HCT116 (cell line): ENCODE measurements at regions not wholly inside any gene's neighbourhood (a gene's known extent, or its start where the extent isn't known, plus 50 kb on each side); places are given as distances from the start of the nearest gene placed in this dataset.

Source experiments
- ATAC-seq: fragments of 200-7000 bp; cut with Tn5 transposase; 2 replicates; pipeline ENCODE4 v1.9.1; 2020; ENCODE audit warnings: mild to moderate bottlenecking, moderate library complexity
- BruUV-seq: library from RNA; stranded (reverse); fragments of 400-500 nt; replicated peaks from 2 replicates; lab custom pipeline; 2021; lab: Mats Ljungman, UMichigan
- CTCF ChIA-PET: fragments of 300-600 bp; sonication (Branson Sonifier 250); formaldehyde crosslinking; loops from one replicate; lab custom pipeline; 2021; ENCODE audit warnings: antibody characterized with exemption; lab: Charles Lee
- POLR2A ChIA-PET: fragments of 300-600, 350-600 bp; sonication (Branson Sonifier 250); formaldehyde crosslinking; loops from one replicate; lab custom pipeline; 2021; ENCODE audit warnings: antibody characterized with exemption; lab: Charles Lee
- RAD21 ChIA-PET, 2 experiments: fragments of 300-600 bp; sonication (Branson Sonifier 250); formaldehyde crosslinking; loops; one replicate each; lab custom pipeline; 2023; ENCODE audit warnings: low total read pairs in 2 of 2; ENCODE audit not compliant: uncharacterized antibody in 2 of 2, unreplicated experiment in 2 of 2, low non-redundant PET in 1 of 2; lab: Charles Lee
- DNase-seq: peaks from one replicate; pipeline ENCODE4 v3.0.0-alpha.2; 2010; ENCODE audit warnings: low read depth, low spot score
- H2AFZ ChIP-seq: fragments of 200-600 bp; shearing (Covaris generic), sonication (generic); 2 replicates; pipeline ENCODE4 v1.6.1; 2017; ENCODE audit warnings: low read depth, mixed run types, mixed read lengths, antibody characterized with exemption, low read length; ENCODE audit not compliant: poor library complexity, severe bottlenecking
- H3K27ac ChIP-seq: 2 replicates; pipeline ENCODE4 v1.5.1; 2012; ENCODE audit warnings: low read depth, low read length
- H3K27me3 ChIP-seq: fragments of 200-600 bp; sonication (generic); 2 replicates; pipeline ENCODE4 v1.6.1; 2016; ENCODE audit warnings: mixed run types, low read length, mixed read lengths; ENCODE audit not compliant: insufficient read depth
- H3K36me3 ChIP-seq, 2 experiments: fragments of 200-500 bp in 1 of 2; fragments of 200-600 bp in 1 of 2; sonication (Bioruptor generic) in 1 of 2; sonication (generic) in 1 of 2; 2 replicates each; pipeline versions ENCODE4 v1.5.1 to v1.6.1; 2014 to 2016; ENCODE audit warnings: low read length in 2 of 2, inconsistent platforms in 1 of 2, mixed read lengths in 1 of 2, mixed run types in 1 of 2; ENCODE audit not compliant: insufficient read depth in 2 of 2, control insufficient read depth in 1 of 2
- H3K4me1 ChIP-seq, 2 experiments: fragments of 200-600 bp in 1 of 2; sonication (generic) in 1 of 2; 2 replicates each; pipeline versions ENCODE4 v1.5.1 to v1.6.1; 2012 to 2017; ENCODE audit warnings: low read length in 2 of 2, inconsistent platforms in 1 of 2, mild to moderate bottlenecking in 1 of 2, mixed read lengths in 1 of 2, mixed run types in 1 of 2, moderate library complexity in 1 of 2; ENCODE audit not compliant: insufficient read depth in 2 of 2, control insufficient read depth in 1 of 2
- H3K4me2 ChIP-seq: fragments of 200-600 bp; sonication (generic); 2 replicates; pipeline ENCODE4 v1.6.1; 2017; ENCODE audit warnings: mixed run types, low read length, mixed read lengths
- H3K4me3 ChIP-seq, 2 experiments: fragments of 200-600 bp in 1 of 2; sonication (generic) in 1 of 2; replicated peaks in 1 of 2; 2 replicates each; pipeline ENCODE4 v1.5.1; 2011 to 2016; ENCODE audit warnings: low read length in 2 of 2, control low read depth in 1 of 2, low read depth in 1 of 2, mild to moderate bottlenecking in 1 of 2, mixed read lengths in 1 of 2, mixed run types in 1 of 2
- H3K79me2 ChIP-seq: fragments of 200-600 bp; sonication (generic); 2 replicates; pipeline ENCODE4 v1.6.1; 2017; ENCODE audit warnings: mild to moderate bottlenecking, mixed run types, low read length, moderate library complexity, mixed read lengths; ENCODE audit not compliant: insufficient read depth
- H3K9ac ChIP-seq: fragments of 200-600 bp; sonication (generic); 2 replicates; pipeline ENCODE4 v1.6.1; 2016; ENCODE audit warnings: low read length, mixed read lengths
- H3K9me2 ChIP-seq: fragments of 200-600 bp; sonication (generic), shearing (Covaris generic); 2 replicates; pipeline ENCODE4 v1.6.1; 2017; ENCODE audit warnings: mixed run types, mild to moderate bottlenecking, moderate library complexity; ENCODE audit not compliant: insufficient read depth
- H3K9me3 ChIP-seq, 2 experiments: fragments of 200-500 bp in 1 of 2; fragments of 200-600 bp in 1 of 2; sonication (Bioruptor generic) in 1 of 2; sonication (generic) in 1 of 2; 2 replicates each; pipeline ENCODE4 v1.6.1; 2014 to 2017; ENCODE audit warnings: low read length in 2 of 2, mixed read lengths in 2 of 2, inconsistent platforms in 1 of 2, low read depth in 1 of 2, mild to moderate bottlenecking in 1 of 2, mixed run types in 1 of 2, moderate library complexity in 1 of 2; ENCODE audit not compliant: control insufficient read depth in 1 of 2, insufficient read depth in 1 of 2
- H4K20me1 ChIP-seq: fragments of 200-600 bp; sonication (generic), shearing (Covaris generic); 2 replicates; pipeline ENCODE4 v1.6.1; 2017; ENCODE audit warnings: mixed run types, mild to moderate bottlenecking, moderate library complexity; ENCODE audit not compliant: insufficient read depth
- CBX3 ChIP-seq: IDR thresholded peaks from 2 replicates; pipeline ENCODE4 v1.6.1; 2012; ENCODE audit warnings: low read depth
- CEBPB ChIP-seq: IDR thresholded peaks from 2 replicates; pipeline ENCODE4 v1.6.1; 2012; ENCODE audit warnings: low read depth
- CTCF ChIP-seq, 3 experiments: fragments of 200-600 bp in 1 of 3; sonication (generic) in 1 of 3; IDR thresholded peaks in 2 of 3; conservative IDR thresholded peaks in 1 of 3; 2 replicates each; pipeline ENCODE4 v1.5.1; 2012 to 2017; ENCODE audit warnings: low read depth in 2 of 3, low read length in 2 of 3, antibody characterized with exemption in 1 of 3, borderline replicate concordance in 1 of 3, control low read depth in 1 of 3, mild to moderate bottlenecking in 1 of 3, mixed read lengths in 1 of 3, mixed run types in 1 of 3, moderate library complexity in 1 of 3; ENCODE audit not compliant: insufficient read depth in 1 of 3
- EGR1 ChIP-seq: IDR thresholded peaks from 2 replicates; pipeline ENCODE4 v1.6.1; 2012; ENCODE audit warnings: low read depth
- ELF1 ChIP-seq: IDR thresholded peaks from 2 replicates; pipeline ENCODE4 v1.6.1; 2012; ENCODE audit warnings: low read depth, borderline replicate concordance
- EZH2phosphoT487 ChIP-seq: fragments of 200-600 bp; IDR thresholded peaks from 2 replicates; pipeline ENCODE4 v1.6.1; 2018; ENCODE audit warnings: antibody characterized with exemption, borderline replicate concordance
- FOSL1 ChIP-seq: IDR thresholded peaks from 2 replicates; pipeline ENCODE4 v1.6.1; 2012; ENCODE audit warnings: low read depth
- MAX ChIP-seq: IDR thresholded peaks from 2 replicates; pipeline ENCODE4 v1.6.1; 2012
- POLR2A ChIP-seq: IDR thresholded peaks from 2 replicates; pipeline ENCODE4 v1.7.0; 2011; ENCODE audit warnings: borderline replicate concordance; ENCODE audit not compliant: insufficient read depth, insufficient read length; ENCODE audit errors: extremely low read depth
- POLR2AphosphoS5 ChIP-seq: IDR thresholded peaks from 2 replicates; pipeline ENCODE4 v1.6.1; 2011; ENCODE audit warnings: mild to moderate bottlenecking, low read depth, low read length, moderate library complexity
- RAD21 ChIP-seq: IDR thresholded peaks from 2 replicates; pipeline ENCODE4 v1.6.1; 2012; ENCODE audit warnings: low read depth, mild to moderate bottlenecking
- REST ChIP-seq: IDR thresholded peaks from 2 replicates; pipeline ENCODE4 v1.6.1; 2012; ENCODE audit warnings: low read depth
- SP1 ChIP-seq: IDR thresholded peaks from 2 replicates; pipeline ENCODE4 v1.6.1; 2012; ENCODE audit warnings: low read depth
- SRF ChIP-seq: IDR thresholded peaks from 2 replicates; pipeline ENCODE4 v1.6.1; 2012; ENCODE audit warnings: low read depth
- TCF7L2 ChIP-seq: IDR thresholded peaks from 2 replicates; pipeline ENCODE4 v1.7.0; 2011; ENCODE audit warnings: borderline replicate concordance, inconsistent platforms; ENCODE audit not compliant: insufficient read depth, insufficient read length; ENCODE audit errors: extremely low read depth
- YY1 ChIP-seq: IDR thresholded peaks from 2 replicates; pipeline ENCODE4 v1.6.1; 2011; ENCODE audit warnings: low read length, low read depth, moderate library complexity, mild to moderate bottlenecking; ENCODE audit not compliant: insufficient replicate concordance; ENCODE audit errors: extremely low read depth
- ZBTB33 ChIP-seq: IDR thresholded peaks from 2 replicates; pipeline ENCODE4 v1.6.1; 2011; ENCODE audit warnings: mild to moderate bottlenecking, low read length, moderate library complexity; ENCODE audit not compliant: insufficient replicate concordance; ENCODE audit errors: extremely low read depth
- ZFX ChIP-seq: fragments of 450-650 bp; IDR thresholded peaks from 2 replicates; pipeline ENCODE4 v1.6.1; 2017
- ZNF274 ChIP-seq: fragments of 200-500 bp; sonication (Bioruptor generic); IDR thresholded peaks from 2 replicates; pipeline ENCODE4 v1.6.1; 2014; ENCODE audit warnings: mild to moderate bottlenecking, low read depth, low read length, inconsistent platforms
- intact Hi-C: fragments of 100-400 bp; cut with micrococcal nuclease; formaldehyde crosslinking; loops from 2 replicates; pipeline ENCODE4 v1.10.0; 2022

DNA sequence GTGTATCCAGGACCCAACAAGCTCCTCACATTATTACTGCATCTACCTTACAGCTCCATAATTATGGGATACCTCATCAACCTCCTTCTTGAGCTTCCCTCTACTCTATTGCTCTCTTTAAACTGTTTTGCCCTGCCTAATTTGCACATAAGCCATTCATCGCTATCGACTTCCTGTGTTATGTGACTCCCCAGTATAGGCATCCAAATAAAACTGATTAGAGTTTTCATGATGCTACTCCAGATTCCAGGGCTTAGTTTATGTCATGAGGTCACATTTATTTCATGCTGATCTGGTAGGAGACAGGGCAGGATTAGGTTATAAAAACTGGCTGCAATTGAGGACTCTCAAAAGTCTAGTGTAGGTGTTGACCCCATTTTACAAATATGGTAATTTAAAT lies 569.9 kb upstream of the MGAT4C start (continued):
- TF ChIP-seq REST = no peak
- TF ChIP-seq EGR1 = no peak
- TF ChIP-seq ZFX = no peak
- TF ChIP-seq SRF = no peak
- TF ChIP-seq ELF1 = no peak
- TF ChIP-seq CEBPB = no peak
- no peak for TF ChIP-seq POLR2A

DNA sequence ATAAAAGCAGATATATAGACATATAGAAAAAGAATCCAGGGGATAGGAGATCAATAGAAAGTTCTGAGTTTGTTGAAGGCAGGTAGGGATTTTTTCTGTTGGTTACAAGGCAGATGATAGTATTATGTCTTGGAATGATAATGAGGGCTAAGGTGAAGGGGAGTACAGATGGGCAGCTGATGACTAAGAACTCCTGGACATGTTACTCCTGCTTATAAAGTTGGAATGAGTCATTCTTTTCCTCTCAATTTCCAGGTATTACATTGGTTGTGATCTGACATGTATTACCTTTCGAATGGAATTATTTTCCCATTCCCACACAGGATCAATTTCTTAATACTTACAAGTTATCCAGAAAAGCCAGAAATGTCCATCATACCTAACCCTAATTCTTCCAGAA lies 545.2 kb upstream of the MGAT4C start:
- no TSS peak for BruUV-seq
- no peak overlapping the region for H2AFZ ChIP-seq
- RAD21 ChIA-PET = no interaction called here
- DNase-seq (peak; percentile 18), ATAC-seq (no peak)
- no peak overlapping the region for H3K4me3 ChIP-seq
- intact Hi-C loops = no loop called here
- no peak overlapping the region for H3K4me2 ChIP-seq
- no peaks in the 10 kb centered on the region for H3K36me3 ChIP-seq
- peaks cover 0 to 3% of the 10 kb centered on the region in 2 experiments; a peak in 1 of 4 replicates for H3K4me1 ChIP-seq
- H3K27me3 ChIP-seq = no peaks in the 10 kb centered on the region
- H3K9me2 ChIP-seq = no peaks in the 10 kb centered on the region
- H3K9ac ChIP-seq = no peak overlapping the region
- POLR2A ChIA-PET = no interaction called here
- CTCF ChIA-PET = no interaction called here
- H3K79me2 ChIP-seq = no peaks in the 10 kb centered on the region
- no peaks in the 10 kb centered on the region for H3K9me3 ChIP-seq
- no peak overlapping the region for H3K27ac ChIP-seq
- H4K20me1 ChIP-seq = no peaks in the 10 kb centered on the region
- 0 out of 2 replicates have a peak, but pooled peaks have one; percentile 15 for TF ChIP-seq SP1
- no peak for TF ChIP-seq POLR2AphosphoS5
- TF ChIP-seq EZH2phosphoT487 = no peak
- no peak for TF ChIP-seq YY1
- no peak for TF ChIP-seq POLR2A
- TF ChIP-seq TCF7L2 = no peak
- no peak for TF ChIP-seq ELF1
- no peak for TF ChIP-seq ZNF274
- TF ChIP-seq CEBPB = no peak
- peak; percentile 66 for TF ChIP-seq FOSL1
- no peak for TF ChIP-seq CTCF (IDR thresholded peaks at IDR 0.05 in 2 of 3, conservative IDR thresholded peaks at IDR 0.05 in 1 of 3; ENCODE audit: borderline replicate concordance in 1 of 3, insufficient read depth in 1 of 3, low read depth in 2 of 3, low read length in 2 of 3)
- no peak for TF ChIP-seq RAD21
- no peak for TF ChIP-seq ZBTB33
- TF ChIP-seq MAX = no peak
- no peak for TF ChIP-seq CBX3
